Large intestine (tissue), 3 donors: ENCODE measurements at regions not wholly inside any gene's neighbourhood (a gene's known extent, or its start where the extent isn't known, plus 50 kb on each side); places are given as distances from the start of the nearest gene placed in this dataset.

Source experiments
- DNase-seq, 2 donors: peaks; one replicate each; pipeline versions ENCODE4 v3.0.0 to v3.0.0-alpha.2; 2013
- H3K27ac ChIP-seq: one replicate; pipeline ENCODE4 v1.5.1; 2013; ENCODE audit warnings: low read length
- H3K27me3 ChIP-seq: 2 replicates; pipeline ENCODE4 v1.6.1; 2013; ENCODE audit warnings: low read length; ENCODE audit not compliant: control insufficient read depth, insufficient read depth
- H3K36me3 ChIP-seq: 2 replicates; pipeline ENCODE4 v1.6.1; 2013; ENCODE audit warnings: low read length; ENCODE audit not compliant: control insufficient read depth, insufficient read depth
- H3K4me1 ChIP-seq: one replicate; pipeline ENCODE4 v1.6.1; 2013; ENCODE audit warnings: low read length; ENCODE audit not compliant: control insufficient read depth, insufficient read depth
- H3K4me3 ChIP-seq: one replicate; pipeline ENCODE4 v1.5.1; 2013; ENCODE audit warnings: low read length
- H3K9me3 ChIP-seq: one replicate; pipeline ENCODE4 v1.6.1; 2013; ENCODE audit warnings: mild to moderate bottlenecking, low read depth, low read length, moderate library complexity; ENCODE audit not compliant: control insufficient read depth
- WGBS: methylation state at CpG from one replicate; pipeline ENCODE4 v1.1.5; 2013; ENCODE audit warnings: low lambda C conversion rate; ENCODE audit not compliant: insufficient coverage; 5-methylcytosine and 5-hydroxymethylcytosine counted together

DNA sequence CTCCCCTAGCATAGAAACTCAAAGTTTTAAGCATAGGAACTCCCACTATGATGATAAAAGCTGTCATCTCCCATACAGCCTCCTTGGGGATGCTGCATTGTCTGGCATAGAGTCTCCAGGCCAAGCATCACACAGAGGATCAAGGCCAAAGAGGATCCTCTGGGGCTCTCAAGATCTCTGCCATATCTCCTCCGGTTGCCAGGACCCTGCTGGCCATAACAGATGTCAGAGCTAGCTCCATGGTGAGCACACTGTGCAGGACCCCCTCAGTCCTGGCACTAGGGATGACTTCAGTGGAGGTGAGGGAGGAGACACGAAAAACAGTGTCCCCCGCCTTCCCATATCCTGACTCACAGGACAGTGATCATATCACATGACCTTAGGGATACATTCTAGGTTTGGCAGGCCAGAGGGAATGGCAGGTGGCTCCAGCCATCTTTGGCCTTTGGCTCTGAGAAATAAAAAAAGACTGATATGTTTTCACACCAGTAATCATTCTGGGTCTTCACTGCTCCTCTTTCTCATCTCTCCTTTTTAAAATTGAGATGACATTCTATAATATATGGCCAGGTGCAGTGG lies 235.0 kb downstream of the MYCN start:
- WGBS = no CpG with 5 or more reads among the region's 3 CpGs
- Histone ChIP-seq H3K27me3 (no peaks in the 10 kb centered on the region), H3K4me3 (no peak overlapping the region), H3K36me3 (no peaks in the 10 kb centered on the region), H3K27ac (no peak overlapping the region), H3K4me1 (peaks cover 5% of the 10 kb centered on the region), H3K9me3 (no peaks in the 10 kb centered on the region)
- DNase-seq = no peak

DNA sequence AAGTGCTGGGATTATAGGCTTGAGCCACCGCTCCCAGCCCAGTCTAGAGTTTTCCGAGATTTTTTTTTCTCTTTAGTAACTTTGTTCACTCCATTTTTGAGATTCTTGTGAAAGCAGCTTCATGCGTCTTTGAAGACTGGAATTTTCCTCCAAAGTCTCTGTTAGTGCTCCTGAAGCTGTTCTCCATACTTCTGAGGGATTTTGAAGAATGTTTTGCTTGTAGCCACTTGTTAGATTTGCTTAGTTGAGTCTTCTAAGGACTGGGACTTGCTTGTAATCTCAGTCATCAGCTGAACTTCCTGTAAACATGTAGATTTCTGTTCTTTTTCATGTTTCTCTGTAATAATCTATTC lies 234.3 kb downstream of the MYCN start:
- Histone ChIP-seq H3K36me3 (no peaks in the 10 kb centered on the region), H3K9me3 (no peaks in the 10 kb centered on the region), H3K4me3 (no peak overlapping the region), H3K27ac (no peak overlapping the region), H3K27me3 (no peaks in the 10 kb centered on the region), H3K4me1 (peaks cover under 1% of the 10 kb centered on the region)
- no peak for DNase-seq
- no CpG with 5 or more reads among the region's 3 CpGs for WGBS

DNA sequence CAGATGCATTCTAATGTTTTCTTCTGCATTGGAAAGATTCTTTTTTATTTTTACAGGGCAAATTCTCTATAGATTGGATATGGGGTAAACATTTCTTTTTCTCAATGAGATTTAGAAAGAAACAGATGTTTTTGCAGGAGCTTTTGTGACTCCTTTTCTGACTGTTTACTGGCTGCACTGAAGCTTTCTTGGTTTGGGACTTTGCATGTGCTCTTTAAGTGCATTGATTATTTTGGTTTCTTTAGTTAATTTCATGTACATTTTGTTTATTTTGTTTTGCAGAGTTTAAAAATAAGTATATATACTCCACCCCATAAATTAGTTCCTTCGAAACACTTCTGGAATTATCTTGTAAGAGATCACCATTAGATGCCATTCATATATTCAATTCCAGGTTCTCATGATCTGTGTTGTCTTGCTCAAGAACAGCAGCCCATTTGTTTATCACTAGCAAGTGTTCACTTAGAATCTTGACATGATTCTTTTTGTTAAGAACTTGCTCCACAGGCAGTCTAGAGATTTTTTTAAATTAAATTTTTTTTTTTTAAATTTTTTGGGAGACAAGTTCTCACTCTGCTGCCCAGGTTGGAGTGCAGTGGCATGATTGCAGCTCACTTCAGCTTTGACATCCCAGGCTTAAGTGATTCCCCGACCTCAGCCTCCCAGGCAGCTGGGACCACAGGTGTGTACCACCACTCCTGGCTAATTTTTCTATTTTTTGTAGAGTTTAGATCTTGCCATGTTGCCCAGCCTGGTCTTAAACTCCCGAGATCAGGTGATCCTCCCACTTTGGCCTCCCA lies 233.7 kb downstream of the MYCN start:
- H3K36me3 ChIP-seq = no peaks in the 10 kb centered on the region
- H3K27ac ChIP-seq = no peak overlapping the region
- DNase-seq = no peak
- no CpG with 5 or more reads among the region's 3 CpGs for WGBS
- H3K4me1 ChIP-seq = no peaks in the 10 kb centered on the region
- no peaks in the 10 kb centered on the region for H3K27me3 ChIP-seq
- no peaks in the 10 kb centered on the region for H3K9me3 ChIP-seq
- H3K4me3 ChIP-seq = no peak overlapping the region

DNA sequence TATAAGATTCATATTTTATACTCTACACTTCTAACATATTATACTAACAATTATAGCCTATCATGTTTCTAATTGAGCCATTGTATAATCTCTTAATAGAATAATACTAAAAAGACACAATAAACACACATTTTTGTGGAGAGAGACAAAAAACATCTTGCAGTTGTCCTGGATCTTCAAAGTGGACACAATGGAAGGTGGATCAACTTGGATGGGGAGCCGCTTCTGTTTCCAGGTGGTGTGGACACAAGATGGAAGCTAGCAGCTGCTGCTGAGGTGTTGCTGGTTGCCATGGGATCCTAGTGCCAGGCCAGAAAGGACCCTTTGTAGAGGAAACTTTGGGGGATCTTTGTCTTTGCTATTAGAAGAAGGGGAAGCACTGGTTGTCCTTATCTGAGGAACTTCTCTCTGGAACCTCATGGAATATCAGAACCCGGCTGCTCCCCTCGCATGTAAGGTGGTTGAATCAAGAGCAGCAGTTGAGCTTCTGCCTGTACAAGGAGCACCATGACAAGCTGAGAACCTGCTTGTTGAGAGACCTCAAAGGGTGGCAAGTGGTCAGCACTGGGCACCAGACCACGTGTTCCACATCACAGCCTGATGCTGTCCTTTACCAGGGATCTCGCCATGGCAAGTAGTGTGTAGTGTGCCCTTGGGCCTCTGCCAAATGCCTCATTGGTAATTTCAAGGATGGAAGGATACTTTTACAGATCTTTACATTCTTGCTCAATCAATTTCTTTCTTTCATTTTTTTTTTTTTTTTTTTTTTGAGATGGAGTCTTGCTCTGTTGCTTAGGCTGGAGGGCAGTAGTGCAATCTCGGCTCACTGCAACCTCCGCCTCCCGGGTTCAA lies 232.2 kb downstream of the MYCN start:
- no peak overlapping the region for H3K27ac ChIP-seq
- H3K36me3 ChIP-seq = no peaks in the 10 kb centered on the region
- H3K4me1 ChIP-seq = no peaks in the 10 kb centered on the region
- H3K27me3 ChIP-seq = no peaks in the 10 kb centered on the region
- no peak for DNase-seq
- no CpG with 5 or more reads among the region's 8 CpGs for WGBS
- H3K9me3 ChIP-seq = peaks cover 4% of the 10 kb centered on the region
- H3K4me3 ChIP-seq = no peak overlapping the region

DNA sequence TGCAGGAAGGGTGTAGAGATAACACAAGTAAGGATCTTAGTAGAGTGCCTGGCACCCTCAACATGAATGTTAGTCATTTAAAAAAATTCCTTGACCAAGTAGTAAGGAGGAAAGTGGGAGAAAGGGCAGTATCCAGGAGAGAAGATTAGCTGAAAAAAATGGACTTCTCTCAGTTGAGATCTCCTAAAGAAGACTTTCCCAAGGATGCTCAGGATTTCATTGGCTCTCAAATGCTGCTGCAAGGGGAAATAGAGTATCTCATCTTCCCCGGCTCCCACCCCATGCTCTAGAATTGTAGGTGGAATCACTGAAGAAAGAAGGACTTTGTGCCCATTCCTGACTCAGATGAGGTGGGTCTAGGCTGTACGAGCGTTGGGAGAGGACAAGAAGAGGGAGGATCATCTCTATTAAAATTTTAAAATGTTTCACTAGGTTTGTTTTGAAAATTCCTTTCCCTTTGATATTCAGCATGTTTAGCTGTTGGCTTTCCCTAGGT lies 231.1 kb downstream of the MYCN start:
- H3K4me1 ChIP-seq = no peaks in the 10 kb centered on the region
- WGBS = no CpG with 5 or more reads among the region's 3 CpGs

DNA sequence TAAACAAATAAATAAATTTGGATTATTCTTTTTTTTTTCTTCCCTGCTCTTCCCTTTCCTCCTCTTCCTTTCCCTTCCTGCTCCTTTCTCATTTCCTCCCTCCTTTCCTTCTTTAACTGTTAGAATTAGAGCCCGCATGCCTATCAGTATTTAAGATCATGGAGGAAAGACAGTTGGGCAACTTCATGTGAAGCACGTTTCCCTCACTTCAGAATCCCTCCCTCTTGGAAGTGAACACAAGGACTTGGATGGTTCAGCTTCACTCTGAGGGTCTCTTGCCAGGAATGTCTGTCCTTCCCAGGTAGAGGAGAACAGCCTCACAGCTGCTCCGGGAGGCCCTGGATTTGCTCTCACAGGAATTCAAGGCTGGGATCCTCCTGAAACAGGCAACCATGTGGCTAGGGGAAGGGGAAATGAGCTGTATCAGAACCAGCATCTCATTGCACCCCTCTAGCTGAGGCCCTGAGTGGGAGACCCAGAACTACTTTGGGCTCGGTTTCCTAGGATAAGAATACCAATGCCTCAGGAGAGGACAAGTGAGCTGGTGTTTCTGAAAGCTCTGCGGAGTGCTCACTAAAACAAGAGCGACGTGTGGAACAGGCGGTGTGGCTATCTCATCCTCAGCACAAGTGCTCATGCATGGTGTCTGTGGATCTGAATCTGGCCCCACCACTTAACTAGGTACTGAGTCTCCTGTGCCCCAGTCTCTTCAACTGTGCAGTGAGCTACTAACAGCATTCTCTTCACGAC lies 230.5 kb downstream of the MYCN start:
- Histone ChIP-seq H3K4me3 (no peak overlapping the region), H3K27ac (no peak overlapping the region), H3K9me3 (peaks cover 4% of the 10 kb centered on the region), H3K27me3 (no peaks in the 10 kb centered on the region), H3K4me1 (no peaks in the 10 kb centered on the region), H3K36me3 (no peaks in the 10 kb centered on the region)
- WGBS = no CpG with 5 or more reads among the region's 9 CpGs
- no peak for DNase-seq

More for the DNA sequence above, 231.1 kb downstream of the MYCN start:
- no peak for DNase-seq
- H3K27ac ChIP-seq = no peak overlapping the region
- H3K27me3 ChIP-seq = no peaks in the 10 kb centered on the region
- H3K36me3 ChIP-seq = no peaks in the 10 kb centered on the region
- H3K9me3 ChIP-seq = peaks cover 4% of the 10 kb centered on the region
- H3K4me3 ChIP-seq = no peak overlapping the region

DNA sequence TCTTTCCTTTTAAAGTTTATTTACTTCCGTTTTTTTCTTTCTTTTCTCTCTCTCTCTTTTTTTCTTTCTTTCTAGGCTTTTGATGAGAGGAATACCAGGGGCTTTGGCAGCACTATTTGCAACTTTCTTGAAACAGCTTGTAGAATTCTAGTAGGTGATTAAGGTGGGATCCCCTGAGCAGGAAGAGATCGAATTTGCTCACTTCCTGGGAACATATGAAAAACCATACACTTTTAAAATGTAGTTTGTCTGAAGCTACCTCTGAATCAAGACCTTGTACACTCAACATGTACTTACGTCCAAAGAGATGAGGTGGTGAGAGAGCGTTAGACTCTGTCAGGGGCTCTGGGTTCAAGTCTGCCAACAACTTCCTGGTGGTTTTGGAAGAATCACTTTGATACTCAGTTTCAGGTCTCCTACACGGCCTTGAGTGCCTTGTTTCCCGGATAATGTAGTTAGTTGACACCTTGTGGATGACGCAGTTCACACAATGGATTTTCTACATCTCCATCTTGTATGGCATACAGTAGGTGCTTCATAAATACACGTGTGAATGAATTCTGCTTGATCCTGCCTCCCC lies 229.1 kb downstream of the MYCN start:
- H3K4me1 ChIP-seq = no peaks in the 10 kb centered on the region
- peaks cover 4% of the 10 kb centered on the region for H3K9me3 ChIP-seq
- WGBS = 95% methylated on average over 5 of the region's 8 CpGs
- no peaks in the 10 kb centered on the region for H3K27me3 ChIP-seq
- no peak overlapping the region for H3K4me3 ChIP-seq
- no peak overlapping the region for H3K27ac ChIP-seq
- H3K36me3 ChIP-seq = no peaks in the 10 kb centered on the region
- DNase-seq = no peak

DNA sequence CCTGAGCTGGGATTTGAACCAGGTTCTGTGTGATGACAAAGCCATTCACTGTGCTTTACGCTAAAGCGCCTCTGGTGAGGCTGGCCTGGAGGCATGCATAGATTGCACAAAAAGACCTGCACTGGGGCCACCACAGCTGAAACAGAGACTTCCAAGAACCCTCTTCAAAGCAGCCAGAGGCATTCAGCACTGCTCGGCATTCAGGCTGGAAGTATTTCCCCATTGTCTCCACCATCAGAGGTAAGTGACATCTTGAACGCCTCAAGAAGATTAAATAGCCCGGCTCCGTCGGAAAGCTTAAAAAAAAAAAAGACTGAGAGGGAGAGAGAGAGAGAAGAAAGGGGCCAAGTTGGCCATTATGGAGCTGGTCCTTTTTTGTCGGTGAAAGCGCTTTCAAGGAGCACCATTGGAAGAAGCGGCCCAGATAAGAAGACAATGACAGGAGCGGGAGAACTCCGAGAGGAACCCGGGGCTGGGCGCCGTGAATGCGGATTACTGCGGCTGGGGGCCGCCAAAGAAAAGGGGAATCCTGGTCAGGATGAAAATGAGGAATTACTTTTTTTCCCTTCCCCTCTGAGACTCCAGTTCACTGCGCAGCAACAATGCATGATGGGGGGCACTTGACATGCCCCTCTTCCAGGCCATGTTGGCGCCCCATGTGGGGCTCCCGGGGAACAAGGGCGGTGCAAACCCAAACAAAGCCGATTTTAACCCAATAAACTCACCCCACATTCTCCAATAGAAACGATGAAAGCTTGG lies 228.3 kb downstream of the MYCN start:
- 95% methylated on average over 7 of the region's 24 CpGs for WGBS
- DNase-seq = no peak

DNA sequence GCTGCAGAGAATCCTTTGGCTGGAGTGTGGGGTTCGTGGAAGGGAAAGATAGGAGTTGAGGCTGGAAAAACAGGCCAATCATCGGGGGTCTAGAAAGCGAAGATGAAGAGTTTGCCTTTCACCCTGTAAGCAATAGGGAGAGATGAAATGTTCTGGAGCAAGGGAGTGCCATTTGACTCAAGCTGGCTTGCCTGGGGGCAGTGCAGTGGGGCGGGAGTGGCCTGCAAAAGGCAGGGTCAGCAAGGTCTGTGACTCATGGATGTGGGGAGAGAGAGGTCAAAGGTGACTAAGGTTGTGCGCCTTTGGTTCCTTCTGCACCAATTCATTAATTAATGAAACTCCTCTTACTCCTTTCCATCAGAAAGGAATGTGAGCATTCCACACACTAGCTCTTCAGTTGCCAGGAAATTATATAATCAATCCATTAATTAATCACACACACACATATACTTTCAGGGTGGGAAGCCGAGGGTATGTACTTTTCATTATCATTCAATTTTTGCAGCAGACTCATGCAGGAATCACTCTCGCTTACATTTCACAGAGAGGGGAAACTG lies 227.6 kb downstream of the MYCN start:
- no peak for DNase-seq
- Histone ChIP-seq H3K36me3 (no peaks in the 10 kb centered on the region), H3K27ac (no peak overlapping the region), H3K4me1 (no peaks in the 10 kb centered on the region), H3K4me3 (no peak overlapping the region), H3K27me3 (no peaks in the 10 kb centered on the region), H3K9me3 (peaks cover 4% of the 10 kb centered on the region)
- WGBS = 100% methylated on average over 3 of the region's 7 CpGs

More for the DNA sequence above, 228.3 kb downstream of the MYCN start:
- Histone ChIP-seq H3K4me3 (no peak overlapping the region), H3K4me1 (no peaks in the 10 kb centered on the region), H3K9me3 (peaks cover 4% of the 10 kb centered on the region), H3K36me3 (no peaks in the 10 kb centered on the region), H3K27ac (no peak overlapping the region), H3K27me3 (no peaks in the 10 kb centered on the region)
